ENCODE measurements at regions not wholly inside any gene's neighbourhood (a gene's known extent, or its start where the extent isn't known, plus 50 kb on each side); places are given as distances from the start of the nearest gene placed in this dataset.

- TF ChIP-seq CTCF (IDR thresholded peaks at IDR 0.05) = no peak
- TF ChIP-seq EP300 (IDR thresholded peaks at IDR 0.05) = no peak
- no peak for TF ChIP-seq POLR2A (IDR thresholded peaks at IDR 0.05)
These were observed 76.6 kb downstream of the ZIC5 start for GRCh38 chr13:99894840-99895443.
